ENCODE measurements at regions not wholly inside any gene's neighbourhood (a gene's known extent, or its start where the extent isn't known, plus 50 kb on each side); places are given as distances from the start of the nearest gene placed in this dataset.

GRCh38 chr7:145289384-145289783 is 453.5 kb upstream of the TPK1 start:
- Histone ChIP-seq H3K36me3 (no peaks in the 10 kb centered on the region), H3K27ac (no peak overlapping the region), H3K27me3 (no peaks in the 10 kb centered on the region), H3K4me3 (no peak overlapping the region), H3K4me1 (no peaks in the 10 kb centered on the region), H3K9me3 (no peaks in the 10 kb centered on the region)
- DNase-seq = no peak
- intact Hi-C loops (cut with DNase I; ENCODE audit: low total_unique reads) = no loop called here
- TF ChIP-seq POLR2A (IDR thresholded peaks at IDR 0.05) = no peak
- TF ChIP-seq CTCF (IDR thresholded peaks at IDR 0.05) = no peak

GRCh38 chr7:145276118-145276517 is 440.3 kb upstream of the TPK1 start:
- TF ChIP-seq CTCF (IDR thresholded peaks at IDR 0.05) (no peak), POLR2A (IDR thresholded peaks at IDR 0.05) (no peak)
- H3K4me3 ChIP-seq = no peak overlapping the region
- H3K4me1 ChIP-seq = no peaks in the 10 kb centered on the region
- H3K27ac ChIP-seq = no peak overlapping the region
- H3K9me3 ChIP-seq = no peaks in the 10 kb centered on the region
- intact Hi-C loops (cut with DNase I; ENCODE audit: low total_unique reads) = no loop called here
- no peaks in the 10 kb centered on the region for H3K36me3 ChIP-seq
- H3K27me3 ChIP-seq = no peaks in the 10 kb centered on the region
- DNase-seq = no peak

- no peak for TF ChIP-seq CTCF (IDR thresholded peaks at IDR 0.05)
- no peak for TF ChIP-seq POLR2A (IDR thresholded peaks at IDR 0.05)
- no peaks in the 10 kb centered on the region for H3K9me3 ChIP-seq
- no peak for DNase-seq
- H3K27ac ChIP-seq = no peak overlapping the region
- no peak overlapping the region for H3K4me3 ChIP-seq
- no peaks in the 10 kb centered on the region for H3K27me3 ChIP-seq
- H3K4me1 ChIP-seq = no peaks in the 10 kb centered on the region
- intact Hi-C loops (cut with DNase I; ENCODE audit: low total_unique reads) = no loop called here
- no peaks in the 10 kb centered on the region for H3K36me3 ChIP-seq
Observed at GRCh38 chr7:145269418-145270161, 433.7 kb upstream of the TPK1 start.

- H3K4me3 ChIP-seq = no peak overlapping the region
- no peaks in the 10 kb centered on the region for H3K36me3 ChIP-seq
- no peak for DNase-seq
- no peak overlapping the region for H3K27ac ChIP-seq
- no peaks in the 10 kb centered on the region for H3K9me3 ChIP-seq
- H3K4me1 ChIP-seq = no peaks in the 10 kb centered on the region
- H3K27me3 ChIP-seq = no peaks in the 10 kb centered on the region
- intact Hi-C loops (cut with DNase I; ENCODE audit: low total_unique reads) = no loop called here
- no peak for TF ChIP-seq POLR2A (IDR thresholded peaks at IDR 0.05)
- no peak for TF ChIP-seq CTCF (IDR thresholded peaks at IDR 0.05)
Observed at GRCh38 chr7:145265180-145265579, 429.3 kb upstream of the TPK1 start.

GRCh38 chr7:145263886-145264285 is 428.0 kb upstream of the TPK1 start:
- DNase-seq = no peak
- no peaks in the 10 kb centered on the region for H3K27me3 ChIP-seq
- H3K4me1 ChIP-seq = no peaks in the 10 kb centered on the region
- no peak overlapping the region for H3K27ac ChIP-seq
- intact Hi-C loops (cut with DNase I; ENCODE audit: low total_unique reads) = no loop called here
- H3K4me3 ChIP-seq = no peak overlapping the region
- H3K36me3 ChIP-seq = no peaks in the 10 kb centered on the region
- no peaks in the 10 kb centered on the region for H3K9me3 ChIP-seq
- TF ChIP-seq POLR2A (IDR thresholded peaks at IDR 0.05) (no peak), CTCF (IDR thresholded peaks at IDR 0.05) (no peak)
